GM12864 (cell line): ENCODE measurements at regions not wholly inside any gene's neighbourhood (a gene's known extent, or its start where the extent isn't known, plus 50 kb on each side); places are given as distances from the start of the nearest gene placed in this dataset.

ENCODE experiments used
- DNase-seq: peaks from one replicate; pipeline ENCODE4 v3.0.0-alpha.2; 2011; ENCODE audit warnings: low read depth
- H3K4me3 ChIP-seq: 2 replicates; pipeline ENCODE4 v1.5.1; 2011; ENCODE audit warnings: mild to moderate bottlenecking, low read depth, low read length, control low read depth
- TF ChIP-seq, protein P1 (sequence below): IDR thresholded peaks from 2 replicates; pipeline ENCODE4 v1.5.1; 2011; ENCODE audit warnings: low read depth, mild to moderate bottlenecking, moderate library complexity, low read length, control low read depth, inconsistent platforms; ENCODE audit errors: missing control alignments

DNA sequence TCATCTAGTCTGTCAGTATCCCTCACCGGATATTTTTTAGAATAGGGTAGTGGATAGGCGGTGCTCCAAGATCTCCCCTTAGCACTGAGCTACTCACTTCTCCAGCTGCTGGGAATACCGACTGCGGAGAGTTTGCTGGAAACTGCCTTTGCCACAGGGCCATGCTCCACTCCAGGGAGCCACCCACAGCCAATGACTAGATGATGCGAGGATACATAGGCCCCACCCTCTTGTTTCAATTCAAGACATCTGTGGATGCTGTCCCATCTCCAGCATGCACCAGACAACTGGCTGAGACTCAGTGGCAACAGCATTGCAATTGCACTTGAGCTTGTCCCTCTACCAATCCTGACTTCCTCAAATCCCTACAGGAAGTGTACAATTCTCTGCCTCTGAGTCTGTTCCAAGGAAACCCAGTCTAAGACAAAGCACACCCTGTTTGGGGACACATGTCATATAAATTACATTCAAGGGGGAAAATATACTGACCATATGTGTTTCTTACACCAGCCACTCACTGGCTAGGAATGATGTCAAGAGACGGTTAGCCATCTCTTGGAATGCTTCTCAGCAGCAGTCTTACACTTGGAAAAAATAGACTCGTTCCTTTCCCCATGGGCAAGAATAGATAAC lies 312.6 kb upstream of the KIF2A start:
- no peak overlapping the region for H3K4me3 ChIP-seq
- TF ChIP-seq, protein P1, sequence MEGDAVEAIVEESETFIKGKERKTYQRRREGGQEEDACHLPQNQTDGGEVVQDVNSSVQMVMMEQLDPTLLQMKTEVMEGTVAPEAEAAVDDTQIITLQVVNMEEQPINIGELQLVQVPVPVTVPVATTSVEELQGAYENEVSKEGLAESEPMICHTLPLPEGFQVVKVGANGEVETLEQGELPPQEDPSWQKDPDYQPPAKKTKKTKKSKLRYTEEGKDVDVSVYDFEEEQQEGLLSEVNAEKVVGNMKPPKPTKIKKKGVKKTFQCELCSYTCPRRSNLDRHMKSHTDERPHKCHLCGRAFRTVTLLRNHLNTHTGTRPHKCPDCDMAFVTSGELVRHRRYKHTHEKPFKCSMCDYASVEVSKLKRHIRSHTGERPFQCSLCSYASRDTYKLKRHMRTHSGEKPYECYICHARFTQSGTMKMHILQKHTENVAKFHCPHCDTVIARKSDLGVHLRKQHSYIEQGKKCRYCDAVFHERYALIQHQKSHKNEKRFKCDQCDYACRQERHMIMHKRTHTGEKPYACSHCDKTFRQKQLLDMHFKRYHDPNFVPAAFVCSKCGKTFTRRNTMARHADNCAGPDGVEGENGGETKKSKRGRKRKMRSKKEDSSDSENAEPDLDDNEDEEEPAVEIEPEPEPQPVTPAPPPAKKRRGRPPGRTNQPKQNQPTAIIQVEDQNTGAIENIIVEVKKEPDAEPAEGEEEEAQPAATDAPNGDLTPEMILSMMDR: no peak

DNA sequence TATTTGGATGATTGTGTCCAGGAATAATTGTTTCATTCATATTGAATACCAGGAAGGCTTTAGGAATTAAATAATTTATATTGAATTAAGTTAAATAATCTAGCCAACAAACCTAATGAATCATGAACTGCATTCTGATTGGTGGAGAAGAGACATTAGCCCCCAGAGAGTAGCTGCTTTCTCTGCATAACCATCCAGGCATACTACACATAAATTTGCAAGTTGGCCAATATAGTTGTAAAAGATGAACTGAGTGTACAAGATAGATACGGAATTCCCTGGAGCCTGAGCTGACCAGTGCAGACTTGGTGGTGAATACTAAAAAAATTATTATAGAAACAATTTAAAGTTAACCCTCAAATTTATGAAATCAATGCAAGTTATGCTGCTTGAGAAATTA lies 311.8 kb upstream of the KIF2A start:
- no peak overlapping the region for H3K4me3 ChIP-seq
- TF ChIP-seq, protein P1: no peak
- no peak for DNase-seq

More for the DNA sequence above, 312.6 kb upstream of the KIF2A start:
- no peak for DNase-seq

DNA sequence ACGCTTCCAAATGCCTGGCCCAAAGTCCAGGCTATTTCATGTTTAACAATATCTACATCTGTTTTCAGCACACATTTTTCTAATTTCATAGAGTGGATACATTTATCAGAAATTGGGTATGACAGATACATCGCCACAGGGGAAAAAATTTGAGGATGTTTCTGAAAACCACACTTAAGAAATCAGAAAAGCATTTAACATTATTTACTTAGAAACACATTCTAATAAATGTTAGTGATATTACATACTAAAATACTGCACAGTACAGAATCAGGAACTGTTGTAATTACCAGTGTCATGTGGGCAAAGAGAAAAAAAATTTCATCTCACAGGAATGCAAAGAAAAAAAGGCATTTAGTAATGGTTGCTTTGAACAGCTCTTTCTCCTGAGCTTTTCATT lies 310.5 kb upstream of the KIF2A start:
- TF ChIP-seq, protein P1: no peak
- DNase-seq: no peak
- no peak overlapping the region for H3K4me3 ChIP-seq

DNA sequence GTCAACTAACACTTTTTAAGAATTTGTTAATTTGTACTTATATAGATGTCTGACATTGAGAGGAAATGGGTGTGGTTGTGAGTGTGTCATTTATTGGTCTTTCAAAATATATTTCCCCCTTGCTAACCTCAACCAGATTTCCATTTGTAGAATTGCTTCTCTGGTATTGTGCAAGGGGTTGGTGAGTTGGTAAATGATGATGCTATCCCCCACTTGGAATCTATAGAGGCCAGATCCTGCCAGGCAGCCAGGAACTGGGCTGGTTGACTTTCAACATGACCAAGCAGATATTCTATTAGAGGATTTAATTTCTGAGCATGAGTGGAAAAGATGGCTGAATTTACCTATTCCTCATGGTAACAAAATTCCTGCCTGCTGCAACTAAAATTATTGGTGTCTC lies 306.6 kb upstream of the KIF2A start:
- TF ChIP-seq, protein P1: no peak
- H3K4me3 ChIP-seq: no peak overlapping the region
- no peak for DNase-seq

DNA sequence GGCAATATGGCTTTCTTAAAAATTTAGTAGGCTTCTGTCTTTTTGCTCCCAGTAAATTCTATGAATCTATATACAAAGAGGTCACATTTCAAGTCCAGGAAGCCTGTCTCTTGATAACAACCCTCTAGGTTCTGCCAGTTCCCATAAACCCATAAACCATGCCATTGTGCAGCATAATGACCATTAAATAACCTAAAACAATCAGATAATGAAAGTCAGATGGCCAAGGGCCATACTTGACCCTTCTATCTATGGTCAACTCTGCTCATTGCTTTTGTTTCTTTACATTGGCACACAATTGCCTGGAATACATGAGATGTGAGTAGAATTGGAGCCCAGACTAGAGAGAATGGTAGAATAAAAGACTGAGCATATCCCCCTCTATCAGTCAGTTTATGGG lies 305.4 kb upstream of the KIF2A start:
- no peak for DNase-seq
- TF ChIP-seq, protein P1: no peak
- H3K4me3 ChIP-seq: no peak overlapping the region

DNA sequence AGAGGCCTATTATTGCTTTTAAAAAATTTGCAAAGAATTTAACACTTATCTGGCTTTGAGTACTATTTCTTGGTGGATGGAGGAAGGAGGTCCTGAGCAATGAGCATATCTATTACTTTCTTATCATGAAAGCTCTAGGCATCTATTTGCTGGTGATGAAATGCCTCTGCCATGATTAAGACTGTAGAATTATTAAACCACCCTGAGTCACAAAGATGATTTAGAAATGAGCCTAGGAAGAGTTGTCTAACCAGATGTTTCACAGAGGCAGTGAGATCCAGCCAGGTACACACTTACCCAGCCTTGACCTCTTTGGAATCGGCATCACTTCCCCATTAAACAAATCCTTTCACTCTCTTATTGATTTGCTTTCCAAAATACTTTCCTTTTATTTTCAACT lies 304.4 kb upstream of the KIF2A start:
- TF ChIP-seq, protein P1: no peak
- DNase-seq: no peak

DNA sequence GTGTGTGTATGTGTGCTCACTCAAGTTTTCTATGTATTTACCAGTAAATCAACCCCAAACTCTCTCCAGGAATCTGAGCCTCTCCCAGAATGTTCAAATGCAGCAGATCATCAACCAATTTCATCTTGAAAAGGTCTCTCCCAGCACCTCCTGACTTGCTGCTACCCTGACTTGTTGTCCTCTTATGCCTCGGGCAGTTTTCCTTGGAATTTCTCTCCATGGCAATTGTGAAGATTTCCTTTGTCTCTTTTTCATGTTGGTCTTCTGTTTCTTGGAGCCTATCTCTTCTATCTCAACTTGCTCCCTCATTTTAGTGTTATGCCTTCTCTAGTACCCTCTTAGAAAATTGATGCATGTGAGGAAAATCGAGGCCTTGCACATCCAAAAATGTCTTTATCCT lies 303.6 kb upstream of the KIF2A start:
- H3K4me3 ChIP-seq: no peak overlapping the region
- TF ChIP-seq, protein P1: no peak
- no peak for DNase-seq

More for the DNA sequence above, 304.4 kb upstream of the KIF2A start:
- no peak overlapping the region for H3K4me3 ChIP-seq
